NB4 (cell line): ENCODE measurements at regions not wholly inside any gene's neighbourhood (a gene's known extent, or its start where the extent isn't known, plus 50 kb on each side); places are given as distances from the start of the nearest gene placed in this dataset.

ENCODE experiments used
- CTCF ChIP-seq: IDR thresholded peaks from one replicate; pipeline ENCODE4 v1.5.1; 2012; ENCODE audit warnings: low read depth, low read length
- MYC ChIP-seq: IDR thresholded peaks from 2 replicates; pipeline ENCODE4 v1.6.1; 2011; ENCODE audit warnings: low read depth, low read length
- POLR2A ChIP-seq: IDR thresholded peaks from 2 replicates; pipeline ENCODE4 v1.6.1; 2011; ENCODE audit warnings: mild to moderate bottlenecking; ENCODE audit not compliant: insufficient read length; ENCODE audit errors: extremely low read depth

DNA sequence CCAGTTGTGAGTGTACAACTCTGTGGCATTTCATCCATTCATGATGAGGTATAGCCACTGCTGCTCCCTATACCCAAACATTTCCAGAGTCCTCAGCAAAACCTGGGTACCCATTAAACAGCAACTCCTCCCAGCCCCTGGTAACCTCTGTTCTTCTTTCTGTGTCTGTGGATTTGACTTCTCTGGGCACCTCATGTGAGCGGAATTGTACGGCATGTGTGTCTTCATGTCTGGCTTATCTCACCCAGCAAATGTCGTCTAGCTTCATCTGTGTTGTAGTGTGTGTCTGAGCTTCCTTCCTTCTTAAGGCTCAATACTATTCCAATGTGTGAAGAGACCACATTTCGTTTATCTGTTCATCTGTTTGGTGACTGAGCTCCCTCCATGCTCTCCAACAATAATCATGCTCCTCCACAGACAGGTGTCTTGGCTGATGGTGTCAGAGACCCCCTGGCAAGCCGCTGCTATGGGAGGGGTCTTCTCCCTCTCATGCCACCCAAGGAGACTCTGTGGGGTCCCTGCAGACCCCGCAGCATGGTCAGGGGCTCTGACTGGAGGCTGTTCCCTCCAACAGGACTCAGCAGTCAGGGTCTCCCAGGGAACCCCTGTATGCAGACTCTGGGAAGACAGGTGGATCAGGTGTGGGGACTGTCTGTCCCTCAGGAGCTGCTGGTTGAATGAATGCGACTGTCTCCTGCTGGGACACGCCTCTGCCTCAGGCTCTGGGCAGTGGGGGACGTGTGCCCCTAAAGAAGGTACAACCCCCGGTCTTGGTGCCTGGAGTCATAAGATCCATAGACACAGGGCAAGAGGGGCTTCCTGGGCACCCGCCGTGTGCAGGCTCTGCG lies 52.7 kb downstream of the SMIM38 start:
- TF ChIP-seq CTCF (no peak), POLR2A (no peak), MYC (no peak)
